ENCODE measurements at regions not wholly inside any gene's neighbourhood (a gene's known extent, or its start where the extent isn't known, plus 50 kb on each side); places are given as distances from the start of the nearest gene placed in this dataset.

DNA sequence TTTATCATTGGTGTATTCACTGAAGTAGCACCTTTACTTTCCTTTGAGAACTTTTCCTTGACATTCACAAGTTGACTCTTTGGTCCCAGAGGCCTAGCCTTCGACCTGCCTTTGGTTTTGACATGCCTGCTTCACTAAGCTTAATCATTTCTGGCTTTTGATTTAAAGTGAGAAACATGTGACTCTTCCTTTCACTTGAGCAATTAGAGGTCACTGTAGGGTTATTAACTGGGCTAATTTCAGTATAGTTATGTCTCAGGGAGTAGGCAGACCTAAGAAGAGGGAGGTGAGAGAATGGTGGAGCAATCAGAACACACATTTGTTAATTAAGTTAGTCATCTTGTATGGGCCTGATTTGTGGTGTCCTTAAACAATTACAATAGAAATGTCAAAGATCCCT lies 1040.7 kb upstream of the SLC39A10 start:
- DNase-seq (ENCODE audit: low read depth): no peak
- no peak overlapping the region for H3K4me3 ChIP-seq (ENCODE audit: low read depth, low read length)
- TF ChIP-seq, protein P1, sequence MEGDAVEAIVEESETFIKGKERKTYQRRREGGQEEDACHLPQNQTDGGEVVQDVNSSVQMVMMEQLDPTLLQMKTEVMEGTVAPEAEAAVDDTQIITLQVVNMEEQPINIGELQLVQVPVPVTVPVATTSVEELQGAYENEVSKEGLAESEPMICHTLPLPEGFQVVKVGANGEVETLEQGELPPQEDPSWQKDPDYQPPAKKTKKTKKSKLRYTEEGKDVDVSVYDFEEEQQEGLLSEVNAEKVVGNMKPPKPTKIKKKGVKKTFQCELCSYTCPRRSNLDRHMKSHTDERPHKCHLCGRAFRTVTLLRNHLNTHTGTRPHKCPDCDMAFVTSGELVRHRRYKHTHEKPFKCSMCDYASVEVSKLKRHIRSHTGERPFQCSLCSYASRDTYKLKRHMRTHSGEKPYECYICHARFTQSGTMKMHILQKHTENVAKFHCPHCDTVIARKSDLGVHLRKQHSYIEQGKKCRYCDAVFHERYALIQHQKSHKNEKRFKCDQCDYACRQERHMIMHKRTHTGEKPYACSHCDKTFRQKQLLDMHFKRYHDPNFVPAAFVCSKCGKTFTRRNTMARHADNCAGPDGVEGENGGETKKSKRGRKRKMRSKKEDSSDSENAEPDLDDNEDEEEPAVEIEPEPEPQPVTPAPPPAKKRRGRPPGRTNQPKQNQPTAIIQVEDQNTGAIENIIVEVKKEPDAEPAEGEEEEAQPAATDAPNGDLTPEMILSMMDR (conservative IDR thresholded peaks at IDR 0.05; ENCODE audit: low read depth, low read length): no peak

DNA sequence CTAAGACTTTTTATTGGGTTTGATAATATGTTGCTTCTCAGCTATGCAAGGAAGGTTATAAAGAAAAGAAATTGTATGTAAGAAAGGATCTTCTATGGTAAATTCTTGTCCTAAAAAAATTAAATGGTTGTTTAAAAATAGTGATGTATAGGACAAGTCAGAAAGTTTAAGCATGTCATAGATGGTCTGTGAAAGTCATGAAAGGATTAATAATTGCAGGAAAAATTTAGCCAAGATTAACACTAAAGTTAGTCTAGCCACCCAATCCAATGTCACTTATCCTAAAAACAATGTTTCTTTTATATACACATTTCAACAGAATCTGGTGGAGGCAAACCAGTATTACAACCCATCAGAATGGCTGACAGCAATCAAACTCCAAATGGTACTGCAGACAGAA lies 1046.7 kb upstream of the SLC39A10 start:
- DNase-seq (ENCODE audit: low read depth): no peak
- TF ChIP-seq, protein P1 (conservative IDR thresholded peaks at IDR 0.05; ENCODE audit: low read depth, low read length): no peak
- no peak overlapping the region for H3K4me3 ChIP-seq (ENCODE audit: low read depth, low read length)

DNA sequence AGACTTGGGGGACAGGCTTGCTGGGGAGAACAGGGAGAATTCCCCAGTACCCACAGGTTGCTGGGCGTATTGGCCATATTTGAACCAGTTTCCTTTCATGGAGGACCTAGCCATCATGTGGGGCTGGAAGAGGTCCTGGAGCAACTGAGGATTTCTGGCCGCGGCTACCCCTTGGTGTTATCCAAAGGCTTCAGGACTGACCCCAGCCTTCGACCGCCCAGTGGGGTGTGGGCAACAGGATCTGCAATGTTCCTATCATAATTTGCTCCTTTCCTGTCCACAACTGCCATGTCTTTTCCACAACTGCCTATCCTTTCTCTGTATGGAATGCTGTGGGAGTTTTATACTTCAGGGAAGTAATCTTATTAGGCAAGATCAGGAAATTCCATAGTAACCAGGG lies 1053.6 kb upstream of the SLC39A10 start:
- no peak overlapping the region for H3K4me3 ChIP-seq (ENCODE audit: low read depth, low read length)
- no peak for DNase-seq (ENCODE audit: low read depth)
- TF ChIP-seq, protein P1 (conservative IDR thresholded peaks at IDR 0.05; ENCODE audit: low read depth, low read length): no peak

DNA sequence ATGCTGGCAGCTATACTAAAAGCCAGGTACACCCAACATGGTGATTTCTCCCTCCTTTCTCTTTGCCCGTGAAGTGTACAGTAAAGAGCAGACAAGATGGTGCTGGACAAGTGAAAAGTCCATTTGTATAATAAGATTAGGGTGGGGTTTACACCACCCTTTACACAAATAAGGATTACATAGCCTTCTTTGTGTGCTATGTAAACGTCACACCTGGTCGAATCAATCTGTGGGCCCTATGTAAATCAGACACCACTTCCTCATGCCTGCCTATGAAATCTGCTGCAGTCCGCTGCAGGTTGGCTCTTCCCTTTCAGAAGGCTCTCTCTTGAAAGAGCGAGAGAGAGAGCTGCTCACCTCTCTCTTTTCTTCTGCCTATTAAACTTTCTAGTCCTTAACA lies 1054.3 kb upstream of the SLC39A10 start:
- no peak overlapping the region for H3K4me3 ChIP-seq (ENCODE audit: low read depth, low read length)
- DNase-seq (ENCODE audit: low read depth): no peak
- TF ChIP-seq, protein P1 (conservative IDR thresholded peaks at IDR 0.05; ENCODE audit: low read depth, low read length): no peak

DNA sequence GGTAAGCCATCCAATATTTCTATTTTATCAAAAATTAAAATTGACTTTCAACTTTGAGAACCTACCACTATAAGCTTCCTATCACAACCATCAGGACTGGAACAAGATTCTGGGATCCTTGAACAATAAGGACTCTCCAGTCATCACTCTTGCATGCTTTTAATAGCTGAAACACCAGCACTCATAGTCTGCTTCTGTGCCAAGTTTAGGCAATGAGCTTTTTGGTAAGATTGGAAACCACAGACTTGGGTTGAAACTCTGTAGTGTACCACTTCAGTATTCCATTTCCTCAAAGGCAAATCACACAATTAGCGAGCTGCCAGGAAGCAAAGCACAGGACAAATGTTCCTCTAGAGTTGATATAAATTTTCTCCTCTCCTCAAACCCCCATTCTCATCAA lies 1065.8 kb upstream of the SLC39A10 start:
- no peak for DNase-seq (ENCODE audit: low read depth)
- TF ChIP-seq, protein P1 (conservative IDR thresholded peaks at IDR 0.05; ENCODE audit: low read depth, low read length): no peak

DNA sequence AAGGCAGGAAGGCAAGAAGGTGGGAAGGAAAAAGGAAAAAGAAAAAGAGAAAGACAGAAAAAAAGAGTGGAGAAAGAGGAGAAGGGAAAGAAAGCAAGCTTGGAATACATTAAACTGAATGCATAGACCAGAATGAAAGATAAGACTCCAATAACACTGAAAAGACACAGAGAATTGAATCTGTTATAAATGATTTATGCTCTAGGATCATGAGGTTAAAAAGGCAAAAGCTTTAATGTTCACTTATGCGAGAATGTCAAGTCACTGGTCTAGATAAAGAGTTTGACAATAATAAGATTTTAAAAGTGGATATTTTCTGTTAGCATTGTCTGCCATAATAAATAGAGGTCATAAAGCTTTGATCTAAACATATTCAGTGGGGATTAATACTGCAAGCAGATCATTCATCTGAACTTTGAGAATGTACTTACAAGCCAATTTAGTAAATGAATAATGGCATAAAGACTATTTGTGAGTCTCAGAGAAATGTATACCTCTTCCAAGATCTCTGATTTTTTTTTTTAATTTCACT lies 1069.2 kb upstream of the SLC39A10 start:
- TF ChIP-seq, protein P1 (conservative IDR thresholded peaks at IDR 0.05; ENCODE audit: low read depth, low read length): no peak
- no peak for DNase-seq (ENCODE audit: low read depth)
- no peak overlapping the region for H3K4me3 ChIP-seq (ENCODE audit: low read depth, low read length)

More for the DNA sequence above, 1065.8 kb upstream of the SLC39A10 start:
- H3K4me3 ChIP-seq (ENCODE audit: low read depth, low read length): no peak overlapping the region

DNA sequence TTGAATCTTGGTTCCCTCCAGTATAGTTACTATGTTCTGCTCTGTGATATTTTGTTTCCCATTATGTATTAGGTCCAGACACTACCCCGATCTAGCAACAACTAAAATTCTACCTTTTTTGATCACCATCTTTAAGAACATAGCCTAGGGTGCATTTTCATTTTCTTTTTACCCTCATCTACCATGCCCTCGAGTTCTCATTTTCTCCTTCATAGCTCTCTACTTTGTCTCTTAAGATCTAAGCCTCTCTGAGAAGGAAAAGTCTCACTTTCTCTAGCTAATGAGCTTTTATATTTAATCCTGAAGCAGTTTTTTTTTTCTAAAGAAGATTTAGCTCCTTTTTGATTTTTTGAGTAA lies 1089.4 kb upstream of the SLC39A10 start:
- H3K4me3 ChIP-seq (ENCODE audit: low read depth, low read length): no peak overlapping the region
- DNase-seq (ENCODE audit: low read depth): no peak
- TF ChIP-seq, protein P1 (conservative IDR thresholded peaks at IDR 0.05; ENCODE audit: low read depth, low read length): no peak
